ENCODE measurements at regions not wholly inside any gene's neighbourhood (a gene's known extent, or its start where the extent isn't known, plus 50 kb on each side); places are given as distances from the start of the nearest gene placed in this dataset.

DNA sequence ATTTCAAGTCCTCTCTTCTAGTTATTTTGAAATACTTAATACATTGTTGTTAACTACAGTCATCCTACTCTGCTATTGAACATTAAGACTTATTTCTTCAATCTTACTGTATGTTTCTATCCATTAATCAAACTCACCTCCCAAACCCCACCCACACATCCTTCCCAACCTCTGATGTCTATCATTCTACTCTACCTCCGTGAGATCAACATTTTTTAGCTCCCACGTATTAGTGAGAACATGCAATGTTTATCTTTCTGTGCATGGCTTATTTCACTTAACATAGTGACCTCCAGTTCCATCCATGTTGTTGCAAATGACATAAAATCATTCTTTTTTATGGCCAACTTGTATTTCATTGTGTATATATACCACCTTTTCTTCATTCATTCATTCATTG lies 236.6 kb upstream of the CTNNB1 start:
- no peak for DNase-seq

DNA sequence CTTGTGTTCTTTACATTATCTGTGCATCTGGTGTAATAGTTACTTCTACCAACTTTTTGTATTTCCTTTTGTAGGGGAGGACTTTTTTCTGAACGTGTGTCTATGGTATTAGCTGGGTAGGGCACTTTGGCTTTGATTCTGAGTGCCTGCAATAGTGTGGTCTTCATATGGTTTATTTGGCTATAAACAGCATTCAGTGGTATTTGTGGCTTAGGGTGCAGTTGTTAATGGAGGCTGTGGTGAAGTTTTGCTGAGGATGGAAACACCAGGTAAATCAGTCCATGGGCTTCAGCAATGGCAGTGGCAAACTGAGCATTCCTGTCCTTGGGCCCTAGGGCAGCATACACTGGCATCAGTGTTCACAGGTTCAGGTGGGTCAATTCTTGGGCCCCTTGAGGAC lies 230.6 kb upstream of the CTNNB1 start:
- no peak for DNase-seq

DNA sequence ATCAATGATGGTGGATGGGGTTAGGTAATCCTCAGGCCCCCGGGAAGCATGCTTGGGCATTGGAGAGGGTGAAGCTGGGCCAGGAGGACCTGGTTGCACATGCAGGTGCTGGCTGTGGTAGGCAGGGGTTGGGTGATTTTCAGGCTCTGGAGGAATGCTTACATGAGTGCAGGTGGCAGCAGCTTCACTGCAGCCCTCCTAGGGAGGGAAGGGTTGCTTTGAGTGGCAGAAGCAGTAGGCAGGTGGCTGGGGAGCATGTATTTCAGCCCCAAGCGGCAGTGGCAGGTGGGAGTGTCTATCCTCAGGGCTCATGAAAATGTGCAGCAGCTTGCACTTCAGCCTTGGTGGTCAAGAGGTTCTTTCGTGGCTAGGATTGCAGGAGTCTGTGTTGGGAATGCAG lies 230.0 kb upstream of the CTNNB1 start:
- DNase-seq, result no peak

DNA sequence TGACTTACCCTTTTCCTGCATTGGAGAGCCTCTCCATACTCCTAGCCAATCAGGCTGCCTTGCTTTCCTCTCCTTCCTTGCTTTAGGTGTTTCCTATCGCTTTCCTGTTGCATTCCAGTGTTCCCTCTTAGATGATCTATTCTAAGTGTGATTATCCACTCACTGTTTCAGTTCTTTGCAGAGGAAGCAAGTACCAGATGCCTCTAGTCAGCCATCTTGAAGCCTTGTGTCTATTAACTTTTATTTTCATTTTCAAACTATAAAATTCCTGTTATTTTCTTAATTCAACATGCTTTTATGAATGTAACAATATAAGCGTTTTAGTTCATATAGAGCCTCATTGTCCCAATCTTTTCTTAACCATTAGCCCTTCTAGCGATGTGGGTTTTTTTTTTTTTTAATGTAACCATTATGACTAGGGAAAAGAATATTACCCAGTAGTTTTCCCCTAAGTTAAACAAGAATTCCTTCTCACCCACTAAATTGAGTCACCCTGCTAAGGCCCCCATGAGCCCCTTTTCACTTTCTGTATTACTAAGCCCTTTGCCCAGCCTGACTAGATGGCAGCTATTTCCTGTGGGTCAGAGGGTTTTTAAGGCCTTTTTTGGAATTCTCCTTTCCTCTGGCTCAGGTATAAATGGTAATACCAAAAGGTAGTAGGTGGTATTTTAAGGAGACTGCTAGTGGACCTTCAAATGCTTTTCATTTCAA lies 229.4 kb upstream of the CTNNB1 start:
- DNase-seq, result no peak

DNA sequence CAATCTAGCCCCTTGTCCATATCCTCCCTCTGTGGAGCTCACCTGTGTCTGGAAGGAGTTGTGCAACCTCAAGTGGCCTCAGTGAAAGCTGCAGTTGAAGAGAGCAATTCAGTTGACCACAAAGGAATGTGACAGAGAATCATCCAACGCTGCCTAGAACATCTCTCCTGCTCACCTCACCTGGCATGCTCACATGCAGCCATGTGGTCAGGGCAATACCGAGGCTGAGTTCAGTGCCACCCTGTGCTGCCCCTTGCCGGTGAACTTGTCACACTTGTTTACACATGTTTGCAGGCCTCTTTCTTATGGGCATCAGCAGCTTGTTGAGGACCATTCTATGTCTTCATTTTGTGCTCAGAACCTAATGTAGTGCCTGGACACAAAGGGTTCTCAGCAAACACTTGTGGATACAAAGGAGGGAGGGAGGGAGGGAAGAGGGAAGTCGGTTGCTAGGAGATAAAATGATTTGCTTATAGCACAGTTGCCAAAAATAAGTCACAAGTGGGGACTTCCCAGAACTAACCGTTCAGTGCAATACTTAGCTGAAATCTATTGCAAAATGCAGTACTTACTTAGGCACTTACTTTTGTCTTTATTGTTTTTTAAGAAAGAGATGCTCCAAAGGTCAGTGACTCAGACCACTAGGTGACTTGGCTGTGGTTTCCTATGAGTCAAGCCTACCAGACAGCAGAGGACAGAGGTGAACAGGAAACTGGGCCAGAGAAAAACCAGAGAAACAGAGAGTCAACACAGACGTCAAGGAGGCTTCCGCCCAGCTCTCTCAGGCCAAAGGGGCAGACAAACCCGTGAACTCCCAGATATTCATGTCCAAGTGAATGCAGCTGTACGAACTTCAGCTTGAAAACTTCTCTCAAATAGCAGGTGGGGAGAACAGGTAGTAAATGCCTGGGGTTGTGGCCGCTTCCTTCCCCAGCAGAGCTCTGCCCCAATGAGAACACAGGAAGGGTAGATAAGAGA lies 227.8 kb upstream of the CTNNB1 start:
- DNase-seq, result no peak

DNA sequence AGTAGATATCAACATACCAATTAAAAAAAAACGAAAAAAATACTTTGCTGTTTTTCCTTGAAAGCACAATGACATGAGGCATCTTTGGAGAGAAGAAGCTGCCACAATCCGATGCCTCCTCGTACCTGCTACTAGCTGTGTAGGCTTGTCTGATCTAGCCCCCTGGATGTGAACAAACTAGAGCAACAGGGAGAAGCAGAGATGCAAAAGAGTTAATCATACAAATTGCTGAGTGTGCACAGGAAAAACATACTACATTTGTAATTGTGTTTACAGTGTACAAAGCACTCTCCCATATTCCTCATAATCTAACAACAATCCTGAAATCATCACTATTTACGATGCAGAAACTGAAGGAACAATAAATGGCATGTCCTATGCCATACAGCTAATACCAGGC lies 227.0 kb upstream of the CTNNB1 start:
- DNase-seq, result no peak

DNA sequence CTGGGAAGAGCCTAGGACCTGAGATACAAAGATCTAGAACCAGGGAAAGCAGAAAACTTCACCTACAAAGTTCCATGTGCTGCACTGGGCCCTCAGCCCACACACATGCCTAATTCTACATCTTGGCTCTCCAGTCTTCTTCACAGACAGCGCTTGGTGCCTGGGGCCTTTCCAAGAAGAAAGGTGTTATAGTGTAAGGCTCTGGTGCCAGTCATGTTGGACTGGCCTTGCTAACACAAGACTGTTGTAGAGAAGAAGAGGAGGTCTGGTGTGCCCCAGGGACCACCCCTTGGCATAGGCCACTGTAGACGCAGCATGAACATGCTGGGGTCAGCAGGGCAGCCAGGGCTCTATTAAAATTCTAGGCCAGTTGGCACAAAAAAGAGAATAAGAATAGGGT lies 226.2 kb upstream of the CTNNB1 start:
- DNase-seq, result no peak

DNA sequence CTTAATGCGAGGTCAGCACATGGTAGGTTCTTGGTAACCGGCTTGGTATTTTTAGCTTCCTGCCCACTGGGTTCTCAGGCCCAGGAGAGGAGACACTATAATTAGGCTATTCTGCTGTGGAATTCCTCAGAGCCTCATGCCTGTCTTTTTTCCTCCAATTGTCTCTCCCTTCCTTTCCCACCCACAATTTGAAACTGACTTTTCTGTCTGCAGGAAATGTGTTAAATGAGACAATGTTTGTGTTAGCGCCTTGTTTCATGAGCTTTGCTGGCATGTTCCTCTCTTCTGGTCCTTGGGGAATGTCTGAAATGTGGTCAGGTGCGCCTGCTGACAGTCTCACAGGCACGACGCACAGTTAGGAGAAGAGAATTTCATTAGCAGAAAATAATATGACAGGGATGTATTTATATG lies 223.6 kb upstream of the CTNNB1 start:
- DNase-seq, result no peak

DNA sequence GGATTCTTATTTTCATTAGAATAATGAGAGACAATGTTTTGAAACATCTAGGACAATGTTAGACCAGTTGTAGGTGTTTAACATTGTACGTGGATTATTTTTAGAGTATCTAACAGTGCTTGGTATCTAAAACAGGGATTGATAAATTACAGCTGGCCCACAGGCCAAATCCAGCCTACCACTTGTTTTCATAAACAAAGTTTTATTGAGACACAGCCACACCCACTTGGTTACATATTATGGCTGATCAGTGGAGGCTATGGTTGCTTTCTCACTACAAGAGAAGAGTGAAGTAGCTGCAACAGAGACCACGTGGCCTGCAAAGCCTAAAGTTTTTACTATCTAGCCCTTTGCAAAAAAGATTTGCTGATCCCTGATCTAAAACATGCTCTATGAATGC lies 223.1 kb upstream of the CTNNB1 start:
- no peak for DNase-seq

DNA sequence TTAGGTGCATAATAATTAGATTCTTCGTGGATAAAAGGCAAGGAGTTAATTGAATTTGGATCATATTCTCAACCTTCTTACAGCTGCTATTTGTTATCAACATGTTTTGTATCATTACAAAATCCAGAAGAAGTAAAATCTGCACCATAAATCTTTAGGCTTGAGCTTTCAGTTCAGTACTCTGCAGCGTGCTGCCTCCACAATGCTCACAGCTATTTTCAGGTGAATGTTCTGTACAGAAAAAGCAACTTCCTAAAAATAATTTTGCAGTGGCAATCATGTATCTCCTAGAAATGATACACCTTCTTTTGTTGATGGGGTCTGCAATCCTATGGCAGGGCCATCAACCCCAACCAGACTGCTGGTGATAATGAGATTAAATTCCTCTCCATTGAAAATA lies 220.9 kb upstream of the CTNNB1 start:
- DNase-seq, result no peak

DNA sequence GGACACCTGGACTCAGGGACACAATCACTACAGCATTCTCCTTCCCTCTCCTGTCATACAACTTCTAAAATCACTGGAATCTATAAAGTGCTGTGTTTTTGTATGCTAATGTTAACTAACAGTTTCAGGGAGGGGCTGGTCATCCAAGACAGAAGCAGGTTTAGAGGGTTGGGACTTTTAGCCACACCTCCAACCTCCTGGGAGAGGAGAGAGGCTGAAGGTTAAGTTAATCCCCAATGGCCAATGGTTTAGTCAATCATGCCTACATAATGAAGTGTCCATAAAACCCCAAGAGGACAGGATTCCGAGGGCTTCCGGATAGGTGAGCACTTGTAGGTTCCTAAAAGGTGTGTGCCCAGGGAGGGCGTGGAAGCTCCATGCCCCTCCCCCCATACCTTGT lies 219.3 kb upstream of the CTNNB1 start:
- no peak for DNase-seq

DNA sequence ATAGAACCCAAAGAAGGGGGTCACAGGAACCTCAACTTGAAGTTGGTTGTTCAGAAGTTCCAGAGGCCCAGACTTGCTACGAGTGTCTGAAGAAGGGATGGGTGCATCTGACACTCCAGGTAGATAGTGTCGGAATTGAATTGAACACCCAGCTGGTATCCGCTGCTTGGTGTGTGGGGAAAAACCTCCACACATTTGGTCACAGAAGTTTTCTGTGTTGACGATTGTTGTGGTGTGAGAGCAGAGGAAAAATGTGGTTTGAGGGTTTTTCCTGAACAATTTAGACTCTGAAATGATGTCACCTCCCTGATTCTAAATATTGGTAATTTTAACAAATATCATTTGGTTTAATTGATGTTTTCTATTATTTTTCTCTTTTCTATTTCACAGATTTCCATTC lies 218.8 kb upstream of the CTNNB1 start:
- DNase-seq, result no peak

DNA sequence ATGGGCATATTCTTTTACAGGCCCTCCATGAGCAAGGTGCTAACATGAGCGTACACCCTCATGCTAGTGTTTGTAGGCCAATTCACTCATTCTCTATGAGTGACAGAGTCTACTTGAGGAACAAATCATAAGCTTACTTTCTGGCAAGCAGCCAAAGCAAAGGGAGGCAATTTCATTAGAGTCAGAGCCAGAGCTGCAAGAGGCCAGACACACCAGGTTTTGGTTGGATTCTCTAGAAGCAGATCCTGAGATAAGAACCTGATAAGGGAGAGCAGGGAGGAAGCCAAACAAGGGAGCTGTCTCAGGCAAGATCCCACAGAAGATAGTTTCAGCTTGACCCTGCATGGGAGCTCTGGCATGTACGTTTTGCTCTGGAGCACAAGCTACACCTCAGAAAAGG lies 214.1 kb upstream of the CTNNB1 start:
- no peak for DNase-seq

DNA sequence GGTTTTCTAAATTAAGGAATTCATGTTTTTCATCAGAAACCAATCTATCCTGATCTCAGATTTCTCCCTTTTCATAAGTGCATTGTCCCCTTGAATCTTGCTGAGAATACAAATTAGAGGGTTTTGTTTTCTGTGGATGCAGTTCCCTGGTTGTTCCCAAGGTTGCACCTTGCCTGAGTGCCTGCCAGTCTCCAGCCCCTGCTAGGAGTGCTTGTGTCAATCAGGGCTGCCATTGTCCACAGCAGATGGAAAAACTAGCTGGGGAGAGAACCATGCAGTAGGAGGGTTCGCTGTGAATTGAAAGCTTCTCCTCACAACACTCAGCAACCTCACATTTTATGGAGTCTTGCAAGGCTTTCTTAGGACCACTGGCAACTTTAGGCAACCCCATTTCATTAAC lies 210.8 kb upstream of the CTNNB1 start:
- DNase-seq, result no peak

DNA sequence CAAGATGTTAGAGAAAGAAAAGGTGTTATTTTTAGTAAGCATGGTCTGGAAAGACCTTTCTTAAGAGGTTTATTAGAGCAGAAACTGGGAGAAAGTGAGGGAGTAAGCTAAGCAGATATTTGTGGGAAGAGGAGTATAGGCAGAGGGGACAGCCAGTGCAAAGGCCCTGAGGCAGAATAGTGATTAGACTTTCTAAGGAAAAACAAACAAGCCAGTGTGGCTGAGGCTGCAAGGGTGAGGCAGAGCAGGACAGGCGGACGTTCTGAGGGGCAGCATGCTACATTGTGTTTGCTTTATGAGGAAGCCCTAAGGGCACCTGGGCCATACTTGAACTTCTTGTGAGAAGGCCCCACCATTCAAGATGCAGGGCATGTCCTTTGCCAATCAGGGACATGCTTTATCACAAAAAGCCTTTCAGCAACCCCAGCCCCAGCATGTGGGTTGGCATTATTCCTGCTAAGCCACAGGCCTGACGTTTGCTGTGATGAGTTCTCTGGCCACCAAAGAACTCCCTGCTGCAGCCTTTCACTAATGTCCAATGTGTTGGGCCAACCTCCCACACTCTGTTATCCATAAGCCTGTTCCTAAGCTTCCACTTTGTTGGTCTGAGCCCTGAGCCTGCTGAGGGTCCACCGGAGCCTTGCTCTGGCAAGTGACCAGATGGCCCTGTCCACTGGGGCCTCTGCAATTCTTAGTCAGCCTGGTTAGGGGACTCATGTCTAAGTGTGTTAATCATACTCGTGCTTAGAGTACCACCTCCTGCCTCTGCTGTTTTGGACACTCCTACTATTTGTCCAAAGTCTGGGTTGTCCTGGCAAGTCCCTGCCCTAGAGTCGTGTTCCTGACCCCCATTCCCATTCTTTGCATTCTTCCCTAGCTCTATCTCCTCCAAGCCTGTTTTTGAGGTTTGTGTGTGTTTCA lies 209.9 kb upstream of the CTNNB1 start:
- no peak for DNase-seq

DNA sequence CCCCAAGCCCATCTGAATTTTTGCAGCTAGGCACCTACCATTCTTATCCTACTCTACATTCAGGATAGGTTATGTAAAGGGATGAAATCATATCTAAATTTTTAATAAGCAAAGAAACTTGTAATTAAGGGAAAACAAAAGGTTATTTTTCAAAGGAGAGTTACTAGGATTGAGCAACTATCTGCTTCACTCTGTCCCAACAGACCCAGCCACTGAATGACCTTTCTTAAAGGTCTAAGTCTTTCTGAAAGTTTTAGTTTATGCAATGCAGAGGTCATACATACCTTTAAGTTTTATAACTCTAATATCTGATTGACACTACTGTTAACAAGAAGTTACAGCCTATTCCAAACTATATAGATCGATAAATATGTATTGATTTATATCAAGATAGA lies 209.2 kb upstream of the CTNNB1 start:
- no peak for DNase-seq

DNA sequence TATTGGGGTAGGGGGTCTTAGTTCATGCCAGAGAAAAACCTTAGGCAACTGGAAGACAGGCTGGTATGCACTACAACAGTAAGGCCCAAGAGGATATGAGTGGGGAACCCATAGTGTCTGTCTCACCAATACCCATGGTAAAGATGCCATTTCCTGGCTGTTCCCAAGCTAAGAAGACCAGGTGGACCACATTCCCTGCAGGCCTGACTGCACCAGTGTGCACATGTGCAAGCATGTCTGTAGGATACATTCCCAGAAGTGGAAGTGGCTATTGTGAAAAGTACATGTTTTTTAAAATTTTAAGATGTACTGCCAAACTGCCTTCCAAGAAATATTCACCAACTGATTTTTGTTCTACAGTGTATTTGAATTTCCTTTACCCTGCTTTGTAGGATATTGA lies 207.3 kb upstream of the CTNNB1 start:
- DNase-seq, result no peak

DNA sequence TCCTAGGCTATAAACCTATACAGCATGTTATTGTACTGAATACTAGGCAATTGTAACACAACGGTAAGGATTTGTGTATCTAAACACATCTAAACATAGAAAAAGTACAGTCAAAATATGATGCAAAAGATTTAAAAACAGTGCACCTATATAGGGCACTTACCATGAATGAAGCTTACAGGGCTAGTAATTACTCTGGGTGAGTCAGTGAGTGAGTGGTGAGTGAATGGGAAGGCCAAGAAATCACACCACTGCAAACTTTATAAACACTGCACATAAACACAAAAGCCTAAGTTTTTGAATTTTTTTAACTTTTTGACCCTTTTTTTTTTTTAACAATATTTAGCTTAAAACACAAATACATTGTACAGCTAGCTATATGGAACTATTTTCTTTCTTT lies 204.7 kb upstream of the CTNNB1 start:
- DNase-seq, result no peak

DNA sequence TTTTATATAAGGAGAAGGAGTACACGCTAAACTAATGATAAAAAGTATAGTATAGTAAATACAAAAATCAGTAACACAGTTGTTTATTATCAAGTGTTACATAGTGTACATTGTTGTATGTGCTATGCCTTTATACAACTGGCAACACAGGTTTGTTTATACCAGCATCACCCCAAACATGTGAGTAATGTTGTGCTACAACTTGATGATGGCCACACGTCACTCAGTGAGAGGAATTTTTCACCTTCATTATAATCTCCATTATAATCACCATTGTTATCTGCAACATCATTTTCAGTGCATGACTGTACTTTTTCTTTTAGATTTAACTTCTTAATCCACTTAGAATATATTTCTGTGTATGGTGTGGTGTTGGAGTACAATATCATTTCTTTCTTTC lies 204.0 kb upstream of the CTNNB1 start:
- DNase-seq, result no peak

DNA sequence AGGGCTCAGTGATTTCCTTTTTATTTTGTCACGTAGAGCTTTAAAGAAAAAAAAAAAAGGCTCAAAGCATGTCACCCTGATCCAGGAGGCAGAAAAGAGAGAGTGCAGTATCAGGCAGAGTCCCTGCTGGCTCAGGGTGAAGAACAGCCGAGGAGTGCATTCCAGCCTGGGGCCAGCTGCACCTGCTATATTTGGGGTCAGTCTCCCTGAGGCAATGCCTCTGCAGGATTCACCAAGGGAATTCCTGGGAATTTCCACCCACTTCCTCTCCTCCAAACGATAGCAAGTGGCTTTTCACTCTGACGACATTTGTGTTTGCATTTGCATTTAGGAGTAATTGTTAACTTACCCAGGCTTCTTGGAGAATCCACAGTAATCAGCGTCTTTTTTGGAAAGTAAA lies 202.9 kb upstream of the CTNNB1 start:
- DNase-seq, result no peak

DNA sequence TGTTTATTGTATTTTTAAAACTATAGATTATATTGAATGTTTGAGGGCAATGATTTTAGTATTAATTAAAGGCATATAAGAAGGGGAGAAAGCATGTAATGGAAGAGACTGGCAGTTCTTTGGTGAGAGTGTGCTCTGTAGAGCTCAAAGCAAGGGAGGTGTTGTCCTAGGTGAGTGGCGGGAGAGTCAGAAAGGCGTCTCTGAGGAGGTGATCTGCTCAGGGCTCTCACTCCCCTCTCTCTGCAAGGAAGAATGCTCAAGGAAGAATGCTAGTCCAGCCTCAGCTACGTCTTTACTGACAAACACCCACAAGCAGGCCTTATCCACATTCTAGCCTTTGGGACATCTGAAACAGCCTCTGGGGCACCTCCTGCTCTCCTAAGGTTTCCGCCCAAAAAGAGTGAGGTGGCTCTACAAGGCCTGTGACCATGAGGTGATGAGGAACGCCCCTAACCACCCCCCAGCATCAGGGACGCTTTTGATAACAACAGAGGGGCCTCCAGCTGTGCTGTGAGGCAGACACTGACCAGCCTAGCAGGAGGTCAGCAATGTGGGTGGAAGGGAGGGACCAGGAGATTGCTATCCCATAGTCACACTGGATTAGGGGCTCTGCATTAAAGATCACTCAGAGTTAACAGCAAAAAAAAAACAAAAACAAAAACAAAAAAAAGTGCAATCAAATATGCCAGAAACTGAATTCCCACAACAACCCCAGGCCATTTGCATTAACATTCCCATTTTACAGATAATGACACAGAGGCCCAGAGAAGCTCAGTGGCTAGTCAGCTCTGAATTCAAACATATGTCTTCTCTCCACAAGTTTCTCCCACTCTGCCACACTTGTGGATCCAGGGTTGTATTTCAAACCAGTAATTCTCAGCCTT lies 202.2 kb upstream of the CTNNB1 start:
- no peak for DNase-seq
